Loucy (cell line): ENCODE measurements at regions not wholly inside any gene's neighbourhood (a gene's known extent, or its start where the extent isn't known, plus 50 kb on each side); places are given as distances from the start of the nearest gene placed in this dataset.

Experiments used
- H2AFZ ChIP-seq: fragments of 200-600 bp; sonication (generic); 2 replicates; pipeline ENCODE4 v1.6.0; 2016; ENCODE audit warnings: antibody characterized with exemption, mild to moderate bottlenecking, low read length, moderate library complexity
- H3F3A ChIP-seq: fragments of 200-600 bp; 2 replicates; pipeline ENCODE4 v1.6.0; 2016; ENCODE audit warnings: antibody characterized with exemption, low read depth, mild to moderate bottlenecking
- H3K27me3 ChIP-seq: fragments of 200-600 bp; sonication (generic); 2 replicates; pipeline ENCODE4 v1.6.1; 2014; ENCODE audit warnings: low read length, mild to moderate bottlenecking; ENCODE audit not compliant: insufficient read depth, poor library complexity, severe bottlenecking
- H3K36me3 ChIP-seq: fragments of 200-600 bp; sonication (generic); 2 replicates; pipeline ENCODE4 v1.6.1; 2016; ENCODE audit warnings: low read length; ENCODE audit not compliant: insufficient read depth
- H3K4me1 ChIP-seq: fragments of 200-600 bp; sonication (generic); 2 replicates; pipeline ENCODE4 v1.5.1; 2014; ENCODE audit warnings: low read length, mild to moderate bottlenecking; ENCODE audit not compliant: insufficient read depth, poor library complexity, severe bottlenecking
- H3K4me2 ChIP-seq: fragments of 200-600 bp; sonication (generic); 2 replicates; pipeline ENCODE4 v1.6.0; 2014; ENCODE audit warnings: antibody characterized with exemption, low read length, low read depth, mild to moderate bottlenecking; ENCODE audit not compliant: poor library complexity, severe bottlenecking
- H3K4me3 ChIP-seq: fragments of 200-600 bp; sonication (generic); 2 replicates; pipeline ENCODE4 v1.5.1; 2014; ENCODE audit warnings: low read length, mild to moderate bottlenecking, mixed read lengths; ENCODE audit not compliant: poor library complexity, severe bottlenecking
- H3K79me2 ChIP-seq: fragments of 200-600 bp; sonication (generic); 2 replicates; pipeline ENCODE4 v1.6.1; 2014; ENCODE audit warnings: low read length; ENCODE audit not compliant: insufficient read depth
- H3K9ac ChIP-seq: fragments of 200-600 bp; sonication (generic); 2 replicates; pipeline ENCODE4 v1.6.0; 2014; ENCODE audit warnings: mild to moderate bottlenecking, low read depth, low read length, moderate library complexity; ENCODE audit not compliant: poor library complexity, severe bottlenecking
- H3K9me2 ChIP-seq: fragments of 200-600 bp; sonication (generic); replicated peaks from 2 replicates; pipeline ENCODE4 v1.6.1; 2016; ENCODE audit warnings: low read depth, low read length, mixed read lengths
- H3K9me3 ChIP-seq: fragments of 200-600 bp; sonication (generic); 2 replicates; pipeline ENCODE4 v1.6.1; 2014; ENCODE audit warnings: mild to moderate bottlenecking, antibody characterized with exemption, low read length, low read depth; ENCODE audit not compliant: insufficient read depth
- H4K20me1 ChIP-seq: fragments of 200-600 bp; sonication (generic); 2 replicates; pipeline ENCODE4 v1.6.0; 2014; ENCODE audit warnings: antibody characterized with exemption, low read length, mild to moderate bottlenecking; ENCODE audit not compliant: insufficient read depth, poor library complexity, severe bottlenecking
- CTCF ChIP-seq: fragments of 200-600 bp; sonication (generic); conservative IDR thresholded peaks from 2 replicates; pipeline ENCODE4 v1.5.1; 2014; ENCODE audit warnings: mild to moderate bottlenecking, antibody characterized with exemption, low read length
- EZH2phosphoT487 ChIP-seq: fragments of 200-600 bp; IDR thresholded peaks from 2 replicates; pipeline ENCODE4 v1.6.1; 2018; ENCODE audit warnings: antibody characterized with exemption, mild to moderate bottlenecking, moderate library complexity, borderline replicate concordance

- no peaks in the 10 kb centered on the region for H3K9me2 ChIP-seq
- no peaks in the 10 kb centered on the region for H3K79me2 ChIP-seq
- TF ChIP-seq EZH2phosphoT487, result no peak
- no peak for TF ChIP-seq CTCF
- H4K20me1 ChIP-seq, result no peaks in the 10 kb centered on the region
- H2AFZ ChIP-seq, result no peak overlapping the region
- H3F3A ChIP-seq, result no peaks in the 10 kb centered on the region
- H3K4me2 ChIP-seq, result no peak overlapping the region
- no peaks in the 10 kb centered on the region for H3K27me3 ChIP-seq
- no peaks in the 10 kb centered on the region for H3K9me3 ChIP-seq
- H3K9ac ChIP-seq, result no peak overlapping the region
- no peak overlapping the region for H3K4me3 ChIP-seq
- H3K4me1 ChIP-seq, result no peaks in the 10 kb centered on the region
- no peaks in the 10 kb centered on the region for H3K36me3 ChIP-seq
Measured at GRCh38 chr20:60516442-60516841, 558.2 kb downstream of the CDH26 start.

GRCh38 chr20:60518022-60518421 lies 559.8 kb downstream of the CDH26 start:
- H4K20me1 ChIP-seq, result no peaks in the 10 kb centered on the region
- no peak overlapping the region for H3K4me2 ChIP-seq
- no peaks in the 10 kb centered on the region for H3K27me3 ChIP-seq
- H3K4me3 ChIP-seq, result no peak overlapping the region
- H3K79me2 ChIP-seq, result no peaks in the 10 kb centered on the region
- H3K36me3 ChIP-seq, result no peaks in the 10 kb centered on the region
- no peaks in the 10 kb centered on the region for H3K4me1 ChIP-seq
- no peak for TF ChIP-seq CTCF
- no peak for TF ChIP-seq EZH2phosphoT487
- H3F3A ChIP-seq, result no peaks in the 10 kb centered on the region
- H3K9ac ChIP-seq, result no peak overlapping the region
- no peak overlapping the region for H2AFZ ChIP-seq
- H3K9me2 ChIP-seq, result no peaks in the 10 kb centered on the region
- no peaks in the 10 kb centered on the region for H3K9me3 ChIP-seq

GRCh38 chr20:60525397-60525796 lies 567.2 kb downstream of the CDH26 start:
- no peaks in the 10 kb centered on the region for H3K27me3 ChIP-seq
- no peaks in the 10 kb centered on the region for H3K79me2 ChIP-seq
- H3K9ac ChIP-seq, result no peak overlapping the region
- TF ChIP-seq EZH2phosphoT487, result no peak
- no peak for TF ChIP-seq CTCF
- H3K9me2 ChIP-seq, result no peaks in the 10 kb centered on the region
- H3K4me2 ChIP-seq, result no peak overlapping the region
- H3K4me1 ChIP-seq, result no peaks in the 10 kb centered on the region
- no peak overlapping the region for H2AFZ ChIP-seq
- H3K4me3 ChIP-seq, result no peak overlapping the region
- no peaks in the 10 kb centered on the region for H3K9me3 ChIP-seq
- H3K36me3 ChIP-seq, result no peaks in the 10 kb centered on the region
- no peaks in the 10 kb centered on the region for H4K20me1 ChIP-seq
- H3F3A ChIP-seq, result no peaks in the 10 kb centered on the region
